Tibial nerve (tissue), 3 donors: ENCODE measurements at regions not wholly inside any gene's neighbourhood (a gene's known extent, or its start where the extent isn't known, plus 50 kb on each side); places are given as distances from the start of the nearest gene placed in this dataset.

ENCODE experiments used
- CTCF ChIP-seq, 5 experiments: fragments of 200-600 bp in 3 of 5; fragments of 450-650 bp in 2 of 5; sonication (generic) in 3 of 5; IDR thresholded peaks; one replicate each; pipeline ENCODE4 v1.5.1; 2016 to 2019; ENCODE audit warnings: antibody characterized with exemption in 5 of 5, mild to moderate bottlenecking in 3 of 5, moderate library complexity in 2 of 5
- POLR2A ChIP-seq, 2 donors: fragments of 450-650 bp; IDR thresholded peaks; one replicate each; pipeline ENCODE4 v1.6.1; 2017; ENCODE audit warnings: antibody characterized with exemption in 2 of 2, mild to moderate bottlenecking in 2 of 2, moderate library complexity in 2 of 2

DNA sequence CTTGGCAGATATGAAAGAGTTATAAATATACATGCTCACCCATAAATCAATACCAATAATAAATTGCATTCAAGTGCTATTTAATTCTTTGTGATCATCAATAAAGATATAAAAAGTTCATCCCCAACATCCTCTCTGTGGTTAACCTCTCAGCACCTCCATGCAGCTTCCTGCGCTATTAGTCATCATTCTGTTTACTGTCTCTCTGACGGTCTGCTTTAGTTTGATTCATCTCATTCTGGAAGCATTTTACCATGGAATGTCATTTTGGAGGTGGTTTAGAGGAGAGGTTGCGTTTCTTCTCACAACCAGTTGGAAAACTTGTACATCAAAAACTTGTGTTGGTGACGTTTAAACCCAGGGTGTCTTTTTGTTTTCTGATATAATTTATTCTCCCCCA lies 486.6 kb downstream of the BRINP1 start:
- no peak for TF ChIP-seq POLR2A (IDR thresholded peaks at IDR 0.05)
- no peak for TF ChIP-seq CTCF (IDR thresholded peaks at IDR 0.05)
